HepG2 (cell line): ENCODE measurements at regions not wholly inside any gene's neighbourhood (a gene's known extent, or its start where the extent isn't known, plus 50 kb on each side); places are given as distances from the start of the nearest gene placed in this dataset.

Source experiments
- ATAC-seq: fragments of 200-7000 bp; cut with Tn5 transposase; 3 replicates; pipeline ENCODE4 v1.9.1; 2020; ENCODE audit warnings: mild to moderate bottlenecking, moderate library complexity
- BruUV-seq: library from RNA; stranded (reverse); fragments of 400-500 nt; replicated peaks from 2 replicates; lab custom pipeline; 2021; lab: Mats Ljungman, UMichigan
- CTCF ChIA-PET: fragments of 300-600 bp; formaldehyde crosslinking; extraction: SDS; loops from one replicate; lab custom pipeline; 2021; ENCODE audit warnings: low total read pairs, inconsistent platforms, low intra/inter-chr PET ratio; lab: Yijun Ruan, JAX
- POLR2A ChIA-PET: fragments of 350-600 bp; sonication (Branson Sonifier 250); formaldehyde crosslinking; loops from one replicate; lab custom pipeline; 2020; ENCODE audit warnings: antibody characterized with exemption, inconsistent platforms; lab: Yijun Ruan, JAX
- DNase-seq: peaks from one replicate; pipeline ENCODE4 v3.0.0-alpha.2; 2015; ENCODE audit warnings: low spot score
- FAIRE-seq: peaks from 3 replicates; lab custom pipeline; 2011; peaks lifted over from hg19 to GRCh38; lab: Jason Lieb, UNC
- H2AFZ ChIP-seq: one replicate; pipeline ENCODE4 v1.6.1; 2011; ENCODE audit warnings: low read length, inconsistent platforms
- H3K27ac ChIP-seq: fragments of 300-600 bp; 3 replicates; pipeline ENCODE4 v1.8.0; 2011; ENCODE audit warnings: mixed run types, mild to moderate bottlenecking, mixed read lengths, low read length, inconsistent platforms; ENCODE audit not compliant: insufficient read depth; ENCODE audit errors: extremely low read length
- H3K27me3 ChIP-seq, 2 experiments: fragments of 200-600 bp in 1 of 2; 2 replicates in 1 of 2; 3 replicates in 1 of 2; pipeline versions ENCODE4 v1.6.0 to v1.8.0; 2011; ENCODE audit warnings: low read length in 2 of 2, mild to moderate bottlenecking in 2 of 2, moderate library complexity in 2 of 2, inconsistent platforms in 1 of 2; ENCODE audit not compliant: insufficient read depth in 2 of 2, control insufficient read depth in 1 of 2
- H3K36me3 ChIP-seq, 2 experiments: fragments of 200-600 bp in 1 of 2; replicated peaks in 1 of 2; 2 replicates in 1 of 2; 3 replicates in 1 of 2; pipeline versions ENCODE4 v1.5.1 to v1.8.0; 2011; ENCODE audit warnings: low read length in 2 of 2, inconsistent platforms in 1 of 2; ENCODE audit not compliant: insufficient read depth in 2 of 2, control insufficient read depth in 1 of 2
- H3K4me1 ChIP-seq: 2 replicates; pipeline ENCODE4 v1.5.1; 2012; ENCODE audit warnings: low read length, inconsistent platforms; ENCODE audit not compliant: insufficient read depth
- H3K4me2 ChIP-seq: 2 replicates; pipeline ENCODE4 v1.6.0; 2011; ENCODE audit warnings: low read depth, low read length, inconsistent platforms
- H3K4me3 ChIP-seq, 3 experiments: fragments of 200-600 bp in 1 of 3; sonication (generic), shearing (Covaris generic) in 1 of 3; replicated peaks in 1 of 3; 2 replicates each; pipeline ENCODE4 v1.5.1; 2011 to 2016; ENCODE audit warnings: low read length in 3 of 3, inconsistent platforms in 2 of 3, low read depth in 2 of 3, mild to moderate bottlenecking in 2 of 3, control low read depth in 1 of 3, mixed read lengths in 1 of 3; ENCODE audit not compliant: insufficient read depth in 1 of 3
- H3K79me2 ChIP-seq: one replicate; pipeline ENCODE4 v1.6.1; 2011; ENCODE audit warnings: low read length, inconsistent platforms; ENCODE audit not compliant: insufficient read depth
- H3K9ac ChIP-seq: 2 replicates; pipeline ENCODE4 v1.6.0; 2011; ENCODE audit warnings: mild to moderate bottlenecking, low read depth, low read length, inconsistent platforms; ENCODE audit not compliant: insufficient read depth
- H3K9me3 ChIP-seq: 2 replicates; pipeline ENCODE4 v1.5.1; 2012; ENCODE audit warnings: mild to moderate bottlenecking, low read length
- H4K20me1 ChIP-seq: 2 replicates; pipeline ENCODE4 v1.6.0; 2011; ENCODE audit warnings: inconsistent platforms, mild to moderate bottlenecking, low read length, moderate library complexity; ENCODE audit not compliant: insufficient read depth
- ATF1 ChIP-seq: IDR thresholded peaks from 2 replicates; pipeline ENCODE4 v1.6.1; 2016; ENCODE audit warnings: mild to moderate bottlenecking, control low read depth
- BHLHE40 ChIP-seq: IDR thresholded peaks from 2 replicates; pipeline ENCODE4 v1.6.1; 2011; ENCODE audit warnings: low read length, improper control_type of control experiment
- CEBPG ChIP-seq: IDR thresholded peaks from 2 replicates; pipeline ENCODE4 v1.6.1; 2016
- E2F2 ChIP-seq: sonication (generic); formaldehyde crosslinking; IDR thresholded peaks from 2 replicates; pipeline ENCODE4 v1.4.0; 2020; ENCODE audit warnings: missing genetic modification reagents, borderline replicate concordance
- EEA1 ChIP-seq: sonication (generic); formaldehyde crosslinking; IDR thresholded peaks from 2 replicates; pipeline ENCODE4 v1.5.1; 2020; ENCODE audit warnings: mild to moderate bottlenecking, missing genetic modification reagents, borderline replicate concordance
- GATAD2A ChIP-seq: IDR thresholded peaks from 2 replicates; pipeline ENCODE4 v1.6.1; 2016
- HMG20B ChIP-seq: conservative IDR thresholded peaks from 2 replicates; pipeline ENCODE4 v1.6.1; 2016; ENCODE audit warnings: missing genetic modification reagents, missing compliant biosample characterization
- REPIN1 ChIP-seq: sonication (generic); formaldehyde crosslinking; IDR thresholded peaks from 2 replicates; pipeline ENCODE4 v1.8.0; 2022; ENCODE audit warnings: missing genetic modification reagents, low read depth, mild to moderate bottlenecking, borderline replicate concordance
- SIX1 ChIP-seq: sonication (generic); formaldehyde crosslinking; IDR thresholded peaks from 2 replicates; pipeline ENCODE4 v1.4.0; 2020; ENCODE audit warnings: missing genetic modification reagents, borderline replicate concordance
- TGIF2 ChIP-seq: IDR thresholded peaks from 2 replicates; pipeline ENCODE4 v1.6.1; 2016; ENCODE audit warnings: control low read depth, missing compliant biosample characterization
- ZFP41 ChIP-seq: sonication (generic); formaldehyde crosslinking; IDR thresholded peaks from 2 replicates; pipeline ENCODE4 v1.4.0; 2020; ENCODE audit warnings: mild to moderate bottlenecking, missing genetic modification reagents, borderline replicate concordance
- ZFX ChIP-seq: sonication (generic); formaldehyde crosslinking; IDR thresholded peaks from 2 replicates; pipeline ENCODE4 v1.4.0; 2020; ENCODE audit warnings: mild to moderate bottlenecking, low read depth, missing genetic modification reagents, moderate library complexity
- ZKSCAN5 ChIP-seq: sonication (generic); formaldehyde crosslinking; IDR thresholded peaks from 2 replicates; pipeline ENCODE4 v1.5.1; 2020; ENCODE audit warnings: mild to moderate bottlenecking, missing genetic modification reagents
- ZMYM2 ChIP-seq: sonication (generic); formaldehyde crosslinking; IDR thresholded peaks from 2 replicates; pipeline ENCODE4 v1.8.0; 2022; ENCODE audit warnings: mild to moderate bottlenecking, missing genetic modification reagents
- ZNF777 ChIP-seq: sonication (generic); formaldehyde crosslinking; IDR thresholded peaks from 2 replicates; pipeline ENCODE4 v1.4.0; 2020; ENCODE audit warnings: missing genetic modification reagents
- ZNF788 ChIP-seq: sonication (generic); formaldehyde crosslinking; IDR thresholded peaks from 2 replicates; pipeline ENCODE4 v1.5.0; 2020; ENCODE audit warnings: mild to moderate bottlenecking, missing genetic modification reagents, borderline replicate concordance
- WGBS: methylation state at CpG from one replicate; pipeline ENCODE4 v1.1.6; 2017; ENCODE audit warnings: low lambda C conversion rate; 5-methylcytosine and 5-hydroxymethylcytosine counted together
- in situ Hi-C: cut with HindIII; loops from 2 replicates; pipeline ENCODE4 v1.10.0; 2017; ENCODE audit warnings: low pct_unique_long_range_greater_than_20kb; ENCODE audit not compliant: extremely low pct_ligation_motif_present
- intact Hi-C: fragments of 100-400 bp; cut with micrococcal nuclease; formaldehyde crosslinking; loops from one replicate; pipeline ENCODE4 v1.10.0; 2022; ENCODE audit not compliant: unreplicated experiment

GRCh38 chr13:33735276-33735675 lies 82.7 kb upstream of the RFC3 start:
- Histone ChIP-seq H3K9ac (no peak overlapping the region), H3K27me3 (peaks cover 0 to 5% of the 10 kb centered on the region in 2 experiments; a peak in 1 of 5 replicates), H3K27ac (no peak overlapping the region), H3K4me3 (no peak overlapping the region), H3K79me2 (no peaks in the 10 kb centered on the region), H4K20me1 (no peaks in the 10 kb centered on the region), H3K9me3 (no peaks in the 10 kb centered on the region), H3K36me3 (no peaks in the 10 kb centered on the region), H3K4me2 (no peak overlapping the region), H2AFZ (no peak overlapping the region), H3K4me1 (no peaks in the 10 kb centered on the region)
- FAIRE-seq (no peak), DNase-seq (no peak), ATAC-seq (no peak)
- BruUV-seq = no TSS peak
- WGBS = 6% methylated on average over 1 of the region's 1 CpG
- no peak for TF ChIP-seq ZMYM2 (CRISPR knock-in tag)
- no peak for TF ChIP-seq BHLHE40
- TF ChIP-seq REPIN1 (CRISPR knock-in tag) = no peak
- no peak for TF ChIP-seq CEBPG (CRISPR knock-in tag)
- TF ChIP-seq ZFX (CRISPR knock-in tag) = no peak
- no peak for TF ChIP-seq GATAD2A (CRISPR knock-in tag)
- TF ChIP-seq ZKSCAN5 (CRISPR knock-in tag) = no peak
- no peak for TF ChIP-seq EEA1 (CRISPR knock-in tag)
- TF ChIP-seq SIX1 (CRISPR knock-in tag) = no peak
- no peak for TF ChIP-seq HMG20B (CRISPR knock-in tag)
- no peak for TF ChIP-seq E2F2 (CRISPR knock-in tag)
- no peak for TF ChIP-seq ATF1 (CRISPR knock-in tag)
- TF ChIP-seq ZNF788 (CRISPR knock-in tag) = no peak
- TF ChIP-seq ZNF777 (CRISPR knock-in tag) = no peak
- no peak for TF ChIP-seq TGIF2 (CRISPR knock-in tag)
- TF ChIP-seq ZFP41 (CRISPR knock-in tag) = no peak
- in situ Hi-C loops = no loop called here
- intact Hi-C loops = no loop called here
- CTCF ChIA-PET = no interaction called here
- POLR2A ChIA-PET = no interaction called here
